Renal cortex interstitium (tissue), 11 donors: ENCODE measurements at regions not wholly inside any gene's neighbourhood (a gene's known extent, or its start where the extent isn't known, plus 50 kb on each side); places are given as distances from the start of the nearest gene placed in this dataset.

Experiments
- DNase-seq, 11 donors: peaks; one replicate each; pipeline ENCODE4 v3.0.0-alpha.2; 2013; ENCODE audit warnings: low read depth in 9 of 11, low spot score in 4 of 11; ENCODE audit errors: extremely low read depth in 1 of 11

- DNase-seq, result no peak
Measured at GRCh38 chr5:2141254-2142000, 258.7 kb upstream of the IRX4 start.

GRCh38 chr5:2140501-2141175 lies 257.9 kb upstream of the IRX4 start:
- DNase-seq, result no peak

GRCh38 chr5:2139478-2139877 lies 256.8 kb upstream of the IRX4 start:
- no peak for DNase-seq

- no peak for DNase-seq
Measured at GRCh38 chr5:2138896-2139295, 256.2 kb upstream of the IRX4 start.

GRCh38 chr5:2137444-2138050 lies 254.8 kb upstream of the IRX4 start:
- no peak for DNase-seq

GRCh38 chr5:2136728-2137333 lies 254.1 kb upstream of the IRX4 start:
- no peak for DNase-seq

GRCh38 chr5:2135833-2136232 lies 253.1 kb upstream of the IRX4 start:
- no peak for DNase-seq

- DNase-seq, result no peak
Measured at GRCh38 chr5:2135354-2135753, 252.6 kb upstream of the IRX4 start.

GRCh38 chr5:2134543-2135292 lies 252.0 kb upstream of the IRX4 start:
- DNase-seq, result no peak

- no peak for DNase-seq
Measured at GRCh38 chr5:2133936-2134335, 251.2 kb upstream of the IRX4 start.

GRCh38 chr5:2133080-2133479 lies 250.4 kb upstream of the IRX4 start:
- DNase-seq, result no peak

- DNase-seq, result no peak
Measured at GRCh38 chr5:2132497-2132847, 249.7 kb upstream of the IRX4 start.

GRCh38 chr5:2131826-2132496 lies 249.2 kb upstream of the IRX4 start:
- DNase-seq, result no peak

GRCh38 chr5:2131196-2131595 lies 248.5 kb upstream of the IRX4 start:
- no peak for DNase-seq

- no peak for DNase-seq
Measured at GRCh38 chr5:2130361-2130760, 247.6 kb upstream of the IRX4 start.

- no peak for DNase-seq
Measured at GRCh38 chr5:2129568-2130272, 247.0 kb upstream of the IRX4 start.

GRCh38 chr5:2128686-2129355 lies 246.1 kb upstream of the IRX4 start:
- peak in 1 of 11 donors; percentile 42 for DNase-seq

GRCh38 chr5:2126512-2126911 lies 243.8 kb upstream of the IRX4 start:
- no peak for DNase-seq
